Common myeloid progenitor, CD34-positive (primary cell): ENCODE measurements at regions not wholly inside any gene's neighbourhood (a gene's known extent, or its start where the extent isn't known, plus 50 kb on each side); places are given as distances from the start of the nearest gene placed in this dataset.

Experiments
- CTCF ChIA-PET: fragments of 350-600 bp; sonication (Branson Sonifier 250); formaldehyde crosslinking; loops from one replicate; lab custom pipeline; 2021; ENCODE audit warnings: antibody characterized with exemption; lab: Charles Lee
- POLR2A ChIA-PET: fragments of 350-600 bp; sonication (Branson Sonifier 250); formaldehyde crosslinking; loops from one replicate; lab custom pipeline; 2021; ENCODE audit warnings: antibody characterized with exemption; lab: Charles Lee
- DNase-seq, 3 donors: peaks; one replicate each; pipeline versions ENCODE4 v3.0.0 to v3.0.0-alpha.2; 2013
- H3K27ac ChIP-seq, 2 experiments: 1 replicate in 1 of 2; 2 replicates in 1 of 2; pipeline ENCODE4 v1.7.0; 2013; ENCODE audit warnings: inconsistent platforms in 2 of 2, low read length in 2 of 2, mild to moderate bottlenecking in 2 of 2, low read depth in 1 of 2, moderate library complexity in 1 of 2; ENCODE audit not compliant: severe bottlenecking in 2 of 2, insufficient read depth in 1 of 2, poor library complexity in 1 of 2
- H3K27me3 ChIP-seq, 5 experiments: replicated peaks in 2 of 5; 1 replicate in 3 of 5; 2 replicates in 2 of 5; pipeline versions ENCODE4 v1.6.1 to v1.7.0; 2013; ENCODE audit warnings: low read length in 4 of 5, mild to moderate bottlenecking in 2 of 5, moderate library complexity in 2 of 5, inconsistent platforms in 1 of 5; ENCODE audit not compliant: insufficient read depth in 5 of 5, control insufficient read depth in 4 of 5
- H3K36me3 ChIP-seq, 4 experiments: 1 replicate in 2 of 4; 2 replicates in 2 of 4; pipeline versions ENCODE4 v1.6.1 to v1.7.0; 2013; ENCODE audit warnings: low read length in 3 of 4, control low read depth in 1 of 4, mild to moderate bottlenecking in 1 of 4; ENCODE audit not compliant: control insufficient read depth in 4 of 4, insufficient read depth in 4 of 4
- H3K4me1 ChIP-seq, 4 experiments: 1 replicate in 3 of 4; 2 replicates in 1 of 4; pipeline versions ENCODE4 v1.6.1 to v1.7.1; 2013; ENCODE audit warnings: low read length in 3 of 4, mild to moderate bottlenecking in 3 of 4, control low read depth in 1 of 4, inconsistent platforms in 1 of 4, moderate library complexity in 1 of 4; ENCODE audit not compliant: control insufficient read depth in 4 of 4, insufficient read depth in 4 of 4; ENCODE audit errors: control extremely low read depth in 1 of 4
- H3K4me3 ChIP-seq, 7 experiments: 1 replicate in 4 of 7; 2 replicates in 3 of 7; pipeline versions ENCODE4 v1.5.1 to v1.7.0; 2013; ENCODE audit warnings: mild to moderate bottlenecking in 7 of 7, low read length in 6 of 7, moderate library complexity in 6 of 7, inconsistent platforms in 2 of 7, low read depth in 2 of 7, control low read depth in 1 of 7; ENCODE audit not compliant: insufficient read depth in 4 of 7, control insufficient read depth in 1 of 7; ENCODE audit errors: extremely low read depth in 1 of 7
- H3K9me3 ChIP-seq, 5 experiments: 1 replicate in 4 of 5; 2 replicates in 1 of 5; pipeline versions ENCODE4 v1.6.1 to v1.7.1; 2013; ENCODE audit warnings: low read length in 4 of 5, mild to moderate bottlenecking in 2 of 5, inconsistent platforms in 1 of 5, low read depth in 1 of 5, moderate library complexity in 1 of 5; ENCODE audit not compliant: control insufficient read depth in 4 of 5, insufficient read depth in 2 of 5; ENCODE audit errors: control extremely low read depth in 1 of 5
- WGBS: methylation state at CpG from one replicate; pipeline ENCODE4 v1.1.5; 2013; ENCODE audit not compliant: insufficient coverage; 5-methylcytosine and 5-hydroxymethylcytosine counted together

DNA sequence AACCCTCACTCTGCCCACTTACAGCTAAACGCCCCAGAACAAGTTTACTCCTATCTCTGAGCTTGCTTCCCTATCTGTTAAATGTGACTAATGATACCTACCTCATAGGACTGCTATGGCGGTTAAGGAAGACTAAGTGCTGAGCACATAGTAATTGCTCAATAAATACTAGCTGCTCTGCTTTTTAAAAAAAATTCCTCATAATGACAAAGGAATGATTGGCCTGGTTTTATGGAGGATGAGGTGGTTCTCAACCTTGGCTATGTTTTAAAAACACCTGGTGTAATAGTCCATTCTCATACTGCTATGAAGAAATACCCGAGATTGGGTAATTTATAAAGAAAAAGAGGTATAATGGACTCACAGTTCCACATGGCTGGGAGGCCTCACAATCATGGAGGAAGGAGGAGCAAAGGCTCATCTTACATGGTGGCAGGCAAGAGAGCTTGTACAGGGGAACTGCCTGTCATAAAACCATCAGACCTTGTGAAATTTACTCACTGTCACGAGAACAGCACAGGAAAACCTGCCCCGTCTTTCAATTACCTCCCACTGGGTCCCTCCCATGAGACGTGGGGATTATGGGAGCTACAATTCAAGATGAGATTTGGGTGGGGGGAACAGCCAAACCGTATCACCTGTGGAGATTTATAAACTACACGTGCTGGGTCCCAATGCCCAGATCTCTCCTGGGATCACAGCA, 127.2 kb upstream of the SYT13 start:
- no peak overlapping the region for H3K4me3 ChIP-seq
- WGBS: 77% methylated on average over 7 of the region's 8 CpGs
- ChIA-PET POLR2A (no interaction called here), CTCF (interaction anchor here (1.5 kb wide), 1 partner anchor 7 kb away, joined by 5 read pairs; no protein-coding TSS in a partner anchor)
- H3K27me3 ChIP-seq: peaks cover 5 to 71% (median 31%) of the 10 kb centered on the region in 5 experiments
- no peaks in the 10 kb centered on the region for H3K4me1 ChIP-seq
- H3K36me3 ChIP-seq: no peaks in the 10 kb centered on the region
- no peaks in the 10 kb centered on the region for H3K9me3 ChIP-seq
- no peak overlapping the region for H3K27ac ChIP-seq
- no peak for DNase-seq

- no peaks in the 10 kb centered on the region for H3K4me1 ChIP-seq
- H3K9me3 ChIP-seq: no peaks in the 10 kb centered on the region
- ChIA-PET POLR2A (no interaction called here), CTCF (no interaction called here)
- H3K36me3 ChIP-seq: no peaks in the 10 kb centered on the region
- no peak for DNase-seq
- 51% methylated on average over 5 of the region's 5 CpGs for WGBS
- no peak overlapping the region for H3K27ac ChIP-seq
- H3K4me3 ChIP-seq: no peak overlapping the region
- peaks cover 5 to 74% (median 34%) of the 10 kb centered on the region in 5 experiments for H3K27me3 ChIP-seq
Measured at GRCh38 chr11:45412521-45412920, 126.4 kb upstream of the SYT13 start.

GRCh38 chr11:45412051-45412471, 125.9 kb upstream of the SYT13 start:
- H3K27me3 ChIP-seq: peaks cover 5 to 77% (median 34%) of the 10 kb centered on the region in 5 experiments
- ChIA-PET POLR2A (no interaction called here), CTCF (interaction anchor here (1.4 kb wide), 1 partner anchor 13 kb away, joined by 5 read pairs; no protein-coding TSS in a partner anchor)
- H3K4me1 ChIP-seq: no peaks in the 10 kb centered on the region
- no peak for DNase-seq
- H3K9me3 ChIP-seq: no peaks in the 10 kb centered on the region
- H3K27ac ChIP-seq: no peak overlapping the region
- no peaks in the 10 kb centered on the region for H3K36me3 ChIP-seq
- no peak overlapping the region for H3K4me3 ChIP-seq
- 39% methylated on average over 9 of the region's 12 CpGs for WGBS

DNA sequence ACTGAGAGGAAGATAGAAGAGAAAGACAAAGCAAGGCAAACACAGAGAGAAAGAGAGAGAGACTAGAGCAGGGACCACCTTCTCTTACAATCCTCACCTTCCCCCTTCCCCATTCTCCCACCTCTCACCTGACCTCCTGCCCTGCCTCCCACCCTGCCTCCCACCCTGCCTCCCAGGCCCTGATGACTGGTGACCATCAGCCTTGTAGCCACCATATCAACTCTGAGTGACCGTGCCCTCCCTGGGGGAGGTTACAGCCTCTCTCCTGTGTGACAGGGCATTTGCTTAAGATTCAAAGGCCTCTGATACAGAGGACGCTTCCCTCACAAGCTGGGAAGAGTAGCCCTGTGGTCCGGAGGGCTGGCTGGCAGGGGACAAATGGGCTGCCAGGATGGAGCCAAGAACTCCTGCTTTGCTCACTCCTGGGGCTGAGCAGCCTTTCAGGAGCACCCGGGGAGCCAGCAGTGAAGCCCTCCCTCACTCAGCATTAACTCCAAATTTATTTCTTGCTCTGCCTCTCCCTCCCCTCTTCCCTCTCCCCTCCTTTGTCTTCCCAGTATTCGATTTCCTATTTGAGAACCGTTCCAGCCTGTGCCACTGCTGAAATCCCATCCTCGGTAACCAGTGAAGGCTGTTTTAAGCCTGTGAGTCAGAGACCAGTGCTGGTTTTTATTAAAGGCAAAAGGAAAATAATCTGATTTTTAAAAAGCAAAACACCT, 125.2 kb upstream of the SYT13 start:
- Histone ChIP-seq H3K27me3 (peaks cover 5 to 76% (median 34%) of the 10 kb centered on the region in 5 experiments), H3K4me3 (no peak overlapping the region), H3K36me3 (no peaks in the 10 kb centered on the region), H3K9me3 (no peaks in the 10 kb centered on the region), H3K27ac (no peak overlapping the region), H3K4me1 (no peaks in the 10 kb centered on the region)
- WGBS: 31% methylated on average over 5 of the region's 7 CpGs
- DNase-seq: no peak
- ChIA-PET CTCF (interaction anchor here (0.9 to 1.4 kb wide), 3 partner anchors 12 to 243 kb away, joined by 3 to 5 read pairs (median 3); no protein-coding TSS in a partner anchor), POLR2A (no interaction called here)

GRCh38 chr11:45410391-45411227, 124.5 kb upstream of the SYT13 start:
- DNase-seq: no peak
- WGBS: 26% methylated on average over 7 of the region's 12 CpGs
- CTCF ChIA-PET: interaction anchor here (0.9 to 1.4 kb wide), 3 partner anchors 11 to 244 kb away, joined by 3 to 5 read pairs (median 3); no protein-coding TSS in a partner anchor
- Histone ChIP-seq H3K27me3 (peaks cover 5 to 74% (median 34%) of the 10 kb centered on the region in 5 experiments), H3K36me3 (no peaks in the 10 kb centered on the region), H3K4me1 (no peaks in the 10 kb centered on the region), H3K4me3 (no peak overlapping the region), H3K27ac (no peak overlapping the region), H3K9me3 (no peaks in the 10 kb centered on the region)
- POLR2A ChIA-PET: no interaction called here

GRCh38 chr11:45409587-45409986, 123.4 kb upstream of the SYT13 start:
- DNase-seq: no peak
- Histone ChIP-seq H3K9me3 (no peaks in the 10 kb centered on the region), H3K4me3 (no peak overlapping the region), H3K27ac (no peak overlapping the region), H3K4me1 (no peaks in the 10 kb centered on the region), H3K27me3 (peaks cover 5 to 73% (median 30%) of the 10 kb centered on the region in 5 experiments), H3K36me3 (no peaks in the 10 kb centered on the region)
- WGBS: 50% methylated on average over 2 of the region's 6 CpGs
- ChIA-PET POLR2A (no interaction called here), CTCF (no interaction called here)
